ENCODE measurements at regions not wholly inside any gene's neighbourhood (a gene's known extent, or its start where the extent isn't known, plus 50 kb on each side); places are given as distances from the start of the nearest gene placed in this dataset.

DNA sequence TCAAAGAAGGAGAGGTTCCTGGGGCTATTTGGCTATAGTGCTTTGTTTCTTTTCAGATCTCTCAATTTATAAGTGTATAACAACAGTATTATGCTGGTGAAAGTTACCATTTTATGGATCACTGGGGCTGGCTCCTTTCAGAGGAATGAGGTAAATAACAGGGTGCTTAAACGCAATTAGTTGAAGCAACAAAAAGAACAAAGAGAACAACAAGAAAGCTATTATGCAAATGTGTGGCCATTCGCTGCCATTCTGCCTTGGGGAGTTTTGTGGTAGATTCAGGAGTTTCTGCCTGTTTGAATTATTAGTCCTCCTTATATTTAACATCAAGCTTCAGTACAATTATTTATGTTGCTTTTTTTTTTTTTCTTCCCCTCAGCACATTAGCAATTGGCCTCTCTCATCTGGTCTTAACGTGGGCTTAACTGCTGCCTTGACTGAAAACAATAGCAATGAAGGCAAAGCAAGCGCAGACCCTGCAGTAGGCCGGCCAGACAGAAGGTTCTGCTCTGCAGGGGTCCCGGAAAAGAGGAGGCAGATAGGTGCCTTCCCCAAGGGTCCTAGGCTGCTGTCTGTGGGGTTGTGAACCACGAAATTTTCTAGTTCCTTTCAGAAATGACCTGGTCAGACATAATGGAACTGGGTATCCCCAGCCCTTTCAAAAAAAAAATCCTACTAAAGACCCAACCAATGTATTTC, 339.9 kb upstream of the PODXL start:
- no peak for DNase-seq

DNA sequence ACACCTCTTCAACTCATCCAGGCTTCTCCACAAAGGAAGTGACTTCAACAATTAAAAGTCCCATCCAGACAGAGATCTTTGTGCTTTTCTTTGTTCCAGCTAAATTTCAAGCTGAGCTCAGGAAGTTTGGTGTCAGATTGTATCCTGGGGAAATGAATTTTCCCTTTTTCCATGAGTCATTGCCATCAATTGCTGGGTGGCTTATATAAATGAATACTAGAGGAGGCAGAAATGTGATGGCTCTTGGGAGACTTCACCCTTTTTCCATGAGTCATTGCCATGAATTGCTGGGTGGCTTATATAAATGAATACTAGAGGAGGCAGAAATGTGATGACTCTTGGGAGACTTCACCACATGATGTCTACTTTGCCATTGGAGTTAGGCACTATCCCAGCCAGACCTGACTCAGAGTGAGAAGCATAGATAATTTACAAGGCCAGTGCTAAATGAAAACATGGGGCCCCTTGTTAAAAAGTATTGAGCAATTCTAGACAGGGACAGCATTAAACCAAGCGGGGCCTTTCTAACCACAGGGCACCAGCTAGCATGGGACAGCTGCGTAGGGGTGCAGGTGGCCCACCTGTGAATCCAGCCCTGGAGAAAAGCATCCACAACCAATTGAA, 339.2 kb upstream of the PODXL start:
- DNase-seq: no peak

DNA sequence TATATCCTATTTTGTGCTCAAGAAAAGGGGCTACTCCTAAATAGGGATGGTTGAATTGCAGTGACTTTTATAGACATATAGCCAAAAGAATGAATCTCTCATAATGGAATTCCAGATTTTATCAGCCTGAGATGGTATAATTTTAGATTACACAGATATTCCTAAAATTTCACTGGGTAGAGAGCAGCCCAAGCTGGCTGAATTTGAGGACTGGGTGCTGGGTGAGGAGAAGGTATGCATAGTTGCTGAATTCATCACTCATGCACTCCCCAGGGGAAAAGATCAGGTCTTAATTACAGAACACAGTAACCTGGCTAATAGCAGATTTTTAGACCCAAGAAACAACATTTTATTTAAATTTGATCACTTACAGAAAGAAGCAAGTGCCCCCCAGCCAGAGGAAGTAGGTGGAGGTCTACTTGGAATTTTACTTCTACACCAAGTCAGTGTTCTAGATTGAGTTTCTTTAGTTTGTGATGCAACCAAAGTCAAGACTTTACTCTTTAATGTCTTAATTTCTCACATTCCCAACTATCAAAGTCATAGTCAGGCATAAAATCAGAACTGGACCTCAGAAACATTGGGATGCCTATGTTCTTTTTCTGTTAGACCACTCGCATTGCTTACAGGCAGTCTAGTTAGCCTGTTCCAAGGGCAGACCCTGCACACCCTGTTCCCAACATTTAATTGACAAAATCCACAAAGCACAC, 337.4 kb upstream of the PODXL start:
- DNase-seq: no peak

DNA sequence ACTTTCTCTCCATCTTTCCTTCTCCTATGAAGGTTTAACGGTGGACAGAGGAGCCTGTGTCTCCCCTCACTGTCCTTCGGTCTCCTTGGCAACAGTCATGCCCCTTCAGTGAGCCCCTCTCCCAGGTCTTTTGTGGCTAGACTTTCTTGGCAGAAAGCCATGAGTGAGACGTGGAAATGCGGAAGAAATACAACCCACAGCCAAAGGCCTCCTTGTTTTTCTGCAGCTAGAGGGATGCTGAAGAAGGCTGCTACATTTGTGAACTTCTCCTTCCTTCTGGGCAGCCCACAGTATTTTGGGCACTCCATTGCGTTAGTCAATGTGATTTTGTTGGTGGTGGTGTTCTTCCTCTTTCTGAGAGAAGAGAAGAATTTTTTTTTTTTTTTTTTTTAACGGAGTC, 333.7 kb upstream of the PODXL start:
- DNase-seq: no peak

DNA sequence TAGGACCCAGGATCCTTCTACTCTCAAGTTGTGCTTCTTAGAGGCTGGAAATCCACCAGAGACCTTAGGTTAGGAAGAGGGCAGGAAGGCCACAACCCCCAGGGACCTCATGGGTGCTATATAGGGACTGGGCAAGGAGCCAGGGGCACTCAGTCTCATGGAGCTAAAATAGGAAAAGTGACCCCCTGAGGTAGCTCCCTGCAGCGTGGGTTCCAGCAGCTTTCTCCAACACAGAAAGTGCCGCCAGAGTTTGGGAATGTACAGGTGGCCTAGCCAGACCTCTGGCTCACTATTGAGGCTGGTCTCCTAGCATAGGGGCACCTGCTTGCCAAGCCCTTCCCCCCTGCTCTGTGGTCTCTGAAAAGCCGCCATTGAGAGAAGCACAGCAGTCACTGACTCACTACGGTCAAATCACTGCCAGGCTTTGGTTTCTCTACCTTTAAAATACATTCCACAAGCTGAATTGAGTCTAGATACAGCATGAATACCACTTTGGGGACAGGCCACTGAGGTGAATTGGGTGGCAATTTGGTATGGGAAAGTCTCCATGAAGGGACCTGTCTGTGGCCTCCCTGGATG, 333.2 kb upstream of the PODXL start:
- no peak for DNase-seq

DNA sequence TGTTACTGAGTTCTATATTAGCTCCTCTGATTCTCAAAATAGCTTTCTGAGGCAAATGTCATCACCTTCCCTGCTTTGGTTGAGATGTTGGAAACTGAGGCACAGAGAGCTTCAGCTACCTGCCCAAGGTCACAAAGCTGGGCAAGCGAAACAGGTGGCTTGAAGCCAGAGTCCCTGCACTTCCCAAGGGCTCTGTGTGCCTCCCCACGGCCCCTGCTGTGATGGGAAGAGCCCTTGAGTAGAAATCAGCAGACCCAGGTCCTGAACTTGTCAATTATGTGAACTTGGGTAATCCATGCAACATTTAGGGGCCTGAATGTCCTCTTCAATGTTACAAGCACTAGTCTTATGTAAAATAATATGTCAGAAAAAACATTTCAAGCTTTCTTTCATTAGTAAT, 327.3 kb upstream of the PODXL start:
- no peak for DNase-seq

DNA sequence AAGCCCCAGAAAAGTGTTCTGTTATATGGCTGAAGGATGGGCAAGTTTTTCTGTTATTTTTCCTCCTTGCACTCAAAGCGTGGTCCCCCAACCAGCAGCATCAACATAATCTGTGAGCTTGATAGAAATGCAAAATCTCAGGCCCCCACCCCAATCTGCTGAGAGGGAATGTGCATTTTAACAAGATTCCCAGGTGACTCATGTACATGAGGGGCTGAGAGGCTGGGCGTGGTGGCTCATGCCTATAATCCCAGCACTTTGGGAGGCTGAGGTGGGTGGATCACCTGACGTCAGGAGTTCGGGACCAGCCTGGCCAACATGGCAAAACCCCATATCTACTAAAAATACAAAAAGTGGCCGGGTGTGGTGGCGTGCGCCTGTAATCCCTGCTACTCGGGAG, 326.8 kb upstream of the PODXL start:
- no peak for DNase-seq

DNA sequence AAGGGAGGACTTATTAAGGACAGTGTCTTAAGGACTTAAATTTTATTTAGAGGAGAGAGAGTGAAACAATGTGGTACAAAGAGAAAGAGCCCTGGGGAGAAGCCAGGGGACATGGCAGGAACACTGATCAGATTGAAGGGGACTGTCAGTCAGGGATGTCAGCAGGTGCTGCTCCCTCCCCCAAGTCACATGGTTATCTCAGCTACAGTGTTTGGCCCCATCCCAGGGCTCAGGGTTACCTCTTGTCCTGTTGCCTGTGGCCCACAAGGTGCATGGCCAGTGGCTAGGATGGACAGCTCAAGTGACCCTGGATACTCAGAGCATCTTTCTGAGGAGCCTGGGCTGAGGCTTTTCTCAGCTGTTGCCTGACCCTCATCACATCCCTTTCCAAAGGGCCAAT, 325.9 kb upstream of the PODXL start:
- no peak for DNase-seq

DNA sequence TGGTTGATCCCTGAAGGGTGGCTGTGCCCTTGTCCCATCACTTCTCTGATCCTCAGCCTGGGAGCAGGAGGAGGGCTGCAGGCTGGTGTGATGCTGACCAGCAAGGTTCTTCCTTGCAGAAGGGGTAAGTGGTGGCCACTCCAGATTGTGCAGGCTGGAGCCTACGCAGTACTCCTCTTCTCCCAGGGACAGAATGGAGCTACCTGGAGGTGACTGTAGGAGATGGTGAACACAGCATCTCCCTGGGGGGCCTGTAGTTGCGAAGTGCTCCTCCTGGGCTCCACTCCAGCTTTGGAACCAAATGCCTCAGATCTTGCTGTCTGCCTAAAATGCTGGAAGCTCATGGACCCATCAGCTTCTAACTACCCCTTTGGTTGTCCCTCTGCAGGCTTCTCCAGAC, 323.6 kb upstream of the PODXL start:
- DNase-seq: no peak

DNA sequence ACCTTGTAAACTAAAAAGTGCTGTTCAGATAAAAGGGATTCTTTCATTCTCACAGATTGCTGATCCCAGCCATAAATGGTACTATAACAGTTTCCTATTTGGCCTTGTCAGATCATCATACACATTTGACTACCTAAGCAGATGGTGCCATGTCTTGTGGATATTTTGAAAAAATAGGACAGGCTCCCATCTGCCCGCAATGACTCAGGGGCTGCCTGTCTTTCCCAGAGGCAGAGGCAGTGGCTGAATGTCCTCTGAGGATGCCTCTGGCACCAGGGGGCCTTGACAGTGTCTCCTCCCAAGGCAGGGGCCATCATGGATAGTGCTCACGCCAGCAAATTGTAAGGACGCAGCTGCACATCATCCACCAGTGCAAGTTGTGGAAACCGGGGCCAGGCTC, 323.0 kb upstream of the PODXL start:
- DNase-seq: no peak

DNA sequence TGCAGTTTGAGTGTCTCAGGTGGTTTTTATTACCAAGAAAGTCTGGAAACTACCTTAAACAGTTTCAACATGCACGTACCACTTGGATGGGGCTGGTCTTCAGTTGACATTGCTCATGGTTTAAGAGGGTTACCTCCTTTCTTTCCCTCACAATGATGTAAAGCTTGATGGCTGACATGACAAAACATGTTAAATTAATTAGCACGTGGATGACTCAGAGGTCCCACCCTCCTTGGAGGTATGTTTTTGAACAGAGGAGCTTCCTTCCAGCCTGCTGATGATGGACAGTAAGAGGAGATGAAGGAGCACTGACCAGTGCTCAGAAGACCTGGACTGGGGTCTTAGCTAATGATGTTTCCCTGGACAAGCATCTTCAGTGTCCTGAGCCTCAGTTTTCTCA, 322.3 kb upstream of the PODXL start:
- no peak for DNase-seq

DNA sequence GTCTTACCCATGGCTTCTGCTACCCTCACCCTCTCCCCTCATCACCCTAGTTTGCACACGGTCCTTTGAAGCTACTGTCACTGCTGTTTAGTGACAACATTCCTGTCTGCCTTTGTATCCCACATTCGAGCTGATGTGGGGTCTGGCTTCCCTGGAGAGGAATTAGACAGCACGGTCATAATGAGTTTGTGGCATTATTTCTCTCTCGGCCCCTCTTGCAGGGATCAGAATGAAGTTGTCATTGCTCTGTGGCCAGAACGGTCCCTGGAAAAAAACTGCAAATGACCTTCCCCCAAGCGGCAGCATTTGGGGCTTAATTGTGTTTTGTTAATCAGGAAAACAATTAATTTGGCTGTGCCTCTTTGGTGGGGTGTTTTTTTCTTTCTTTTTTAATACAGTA, 317.2 kb upstream of the PODXL start:
- DNase-seq: no peak

DNA sequence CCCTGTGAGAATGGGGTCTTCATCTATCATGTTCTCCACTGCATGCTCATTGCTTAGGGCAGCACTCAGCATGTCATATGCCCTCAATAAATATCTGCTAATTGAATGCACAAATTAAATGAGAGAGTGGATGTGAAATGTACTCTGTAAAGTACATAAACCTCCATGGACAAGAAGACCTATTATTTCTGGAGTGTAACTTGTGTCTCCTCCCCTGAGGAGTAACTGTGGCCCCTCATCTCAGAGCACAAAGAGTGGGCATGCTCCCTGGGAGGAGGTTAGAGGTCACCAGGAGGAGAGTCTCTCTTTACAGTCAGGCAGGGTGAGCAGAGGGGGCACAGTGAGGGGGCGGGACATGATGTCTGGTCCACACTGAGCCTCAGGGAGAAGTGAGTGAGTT, 313.6 kb upstream of the PODXL start:
- DNase-seq: no peak

DNA sequence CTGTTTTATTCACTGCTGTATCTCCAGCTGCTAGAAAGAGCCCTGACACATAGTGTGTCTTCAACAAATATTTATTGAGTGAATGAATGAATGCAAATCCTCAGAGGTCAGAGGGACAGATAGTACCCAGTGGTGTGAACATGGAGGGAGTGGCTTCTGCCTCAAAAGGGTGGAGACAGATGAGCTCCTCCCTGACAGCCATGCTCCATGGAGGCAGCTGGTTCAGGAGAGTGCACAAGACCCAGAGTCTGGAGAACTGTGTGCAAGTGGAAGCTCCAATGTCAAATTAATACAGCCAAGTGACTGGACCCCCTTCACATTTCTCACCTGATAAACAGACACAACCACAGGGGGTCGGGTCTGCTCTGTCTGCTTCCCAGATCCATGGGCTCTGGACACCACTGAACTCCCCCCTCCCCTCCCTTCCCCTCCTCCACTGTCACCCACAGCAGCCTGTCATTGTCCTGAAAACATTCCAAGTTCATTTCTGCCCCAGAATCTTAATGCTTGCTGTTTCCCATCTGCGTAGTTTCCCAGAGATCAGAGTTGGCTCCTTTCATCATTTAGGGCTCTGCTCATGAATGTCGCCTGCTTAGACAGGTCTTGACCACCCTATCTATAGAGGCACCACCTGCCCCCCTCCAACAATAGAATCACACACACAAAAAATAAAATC, 312.9 kb upstream of the PODXL start:
- DNase-seq: no peak

DNA sequence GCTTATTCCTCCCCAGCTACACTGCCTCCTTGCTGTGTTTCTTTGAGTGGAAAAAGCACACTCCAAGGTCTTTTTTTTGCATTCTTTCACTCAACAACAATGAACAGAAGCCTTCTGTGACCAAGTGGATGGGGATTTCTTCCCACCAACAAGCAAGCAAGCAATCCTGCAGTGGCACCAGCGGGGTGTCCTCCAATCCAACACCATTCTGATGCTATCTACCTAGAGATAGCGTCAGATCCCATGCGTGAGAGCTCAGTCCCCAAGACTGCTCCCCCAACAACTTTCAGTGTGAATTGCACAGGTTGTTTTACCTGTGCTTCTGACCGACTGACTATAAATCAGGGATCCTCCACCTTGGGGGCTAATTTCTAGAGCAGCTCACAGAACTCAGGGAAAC, 311.0 kb upstream of the PODXL start:
- no peak for DNase-seq

DNA sequence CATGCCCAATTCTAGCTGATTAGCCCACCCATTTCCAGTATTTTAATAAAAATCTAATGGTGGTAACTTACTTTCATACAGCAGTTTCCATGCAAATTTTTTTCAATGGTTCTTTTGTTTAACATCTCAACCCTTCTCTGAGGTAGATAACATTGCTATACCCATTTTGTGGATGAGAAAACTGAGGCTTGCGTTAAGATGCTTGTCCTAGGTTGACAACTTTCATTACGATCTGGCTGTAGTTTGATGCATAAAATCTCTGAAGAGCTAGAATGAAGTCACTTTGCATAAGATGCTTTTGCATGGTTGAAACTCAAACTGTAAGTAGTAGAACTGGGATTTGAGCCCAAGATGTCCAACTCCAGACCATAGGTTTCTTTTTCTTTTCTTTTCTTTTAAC, 309.5 kb upstream of the PODXL start:
- DNase-seq: no peak

DNA sequence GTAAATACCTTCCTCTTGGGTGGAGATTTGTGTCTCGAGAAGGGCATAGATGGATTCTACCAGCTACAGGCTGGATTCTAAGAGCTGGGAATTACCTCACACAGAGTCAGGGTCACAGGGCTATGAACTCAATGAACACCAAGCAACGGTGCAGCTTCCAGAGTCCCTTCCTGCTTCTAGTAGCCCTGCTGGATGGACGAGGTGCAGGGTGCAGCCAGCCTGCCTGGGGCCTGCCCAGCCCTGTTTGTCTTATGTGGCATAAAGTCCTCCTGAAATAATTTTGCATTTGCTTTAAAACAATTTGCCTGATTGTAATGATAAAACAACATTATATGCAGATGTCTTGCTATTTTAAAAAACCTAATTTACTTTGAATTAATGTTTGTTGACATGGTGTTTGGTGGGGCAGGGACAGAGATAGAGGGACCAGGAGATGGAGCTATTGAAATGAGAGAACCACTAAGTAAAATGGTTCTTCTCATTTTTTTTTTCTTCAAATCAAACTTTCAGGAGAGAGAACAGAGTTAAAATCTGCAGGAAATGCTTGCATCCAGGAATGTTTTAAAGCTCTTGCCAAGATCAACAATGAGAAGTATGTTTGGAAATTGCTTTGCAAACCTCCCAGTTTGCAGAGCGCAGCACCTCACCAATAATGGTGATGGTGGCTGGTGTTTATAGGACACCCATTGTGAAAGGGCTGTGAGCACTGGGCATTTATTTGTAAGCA, 305.4 kb upstream of the PODXL start:
- DNase-seq: no peak

DNA sequence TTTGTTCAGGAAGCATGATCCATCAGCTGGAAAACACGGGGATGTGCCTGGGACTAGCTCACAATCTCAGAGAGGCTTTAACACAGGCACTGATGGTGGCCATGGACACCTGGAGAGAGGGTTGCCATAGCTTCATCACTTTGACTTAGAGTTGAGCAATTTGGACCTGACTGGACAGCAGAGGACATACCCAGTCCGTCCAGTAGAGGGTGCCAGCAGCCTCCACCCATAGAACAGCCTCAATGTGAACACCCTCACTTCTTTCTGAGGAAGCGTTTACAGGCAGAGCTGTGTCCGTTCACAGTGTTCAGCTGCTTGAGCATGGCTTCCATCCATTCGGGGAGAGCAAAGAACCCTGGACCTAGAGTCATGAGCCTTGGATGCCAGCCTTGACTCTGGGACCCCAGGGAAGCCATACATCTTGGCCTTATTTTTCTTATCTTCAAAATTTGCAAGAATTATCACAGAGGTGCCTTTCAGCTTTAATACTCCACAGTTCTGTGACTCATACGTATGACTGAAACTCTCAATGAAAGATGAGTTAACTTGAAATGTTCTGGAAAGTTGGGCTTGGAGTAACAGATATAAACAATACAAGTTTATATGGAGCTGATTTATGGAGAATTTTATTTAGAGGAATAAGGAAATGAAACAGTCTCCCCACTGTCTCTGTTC, 302.9 kb upstream of the PODXL start:
- peak; percentile 28 for DNase-seq

DNA sequence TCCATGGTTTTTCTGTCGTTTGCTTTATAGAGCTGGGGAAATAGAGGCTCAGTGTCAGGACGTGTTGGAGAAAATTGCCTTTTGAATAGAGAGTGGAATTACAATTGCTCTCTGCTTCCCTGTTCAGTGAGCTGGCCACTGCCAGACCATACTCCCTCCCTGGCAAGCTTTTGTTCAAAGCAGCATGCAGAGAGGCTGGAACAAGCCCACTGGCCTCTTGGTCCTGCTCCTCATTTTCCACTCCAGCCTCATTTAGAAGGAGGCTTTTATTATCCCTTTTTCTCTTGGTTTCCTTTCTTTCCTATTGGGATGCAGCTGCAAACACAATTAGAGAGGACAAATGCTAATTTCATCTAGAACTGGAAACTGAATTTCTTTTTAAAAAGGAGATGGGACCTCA, 302.2 kb upstream of the PODXL start:
- no peak for DNase-seq

DNA sequence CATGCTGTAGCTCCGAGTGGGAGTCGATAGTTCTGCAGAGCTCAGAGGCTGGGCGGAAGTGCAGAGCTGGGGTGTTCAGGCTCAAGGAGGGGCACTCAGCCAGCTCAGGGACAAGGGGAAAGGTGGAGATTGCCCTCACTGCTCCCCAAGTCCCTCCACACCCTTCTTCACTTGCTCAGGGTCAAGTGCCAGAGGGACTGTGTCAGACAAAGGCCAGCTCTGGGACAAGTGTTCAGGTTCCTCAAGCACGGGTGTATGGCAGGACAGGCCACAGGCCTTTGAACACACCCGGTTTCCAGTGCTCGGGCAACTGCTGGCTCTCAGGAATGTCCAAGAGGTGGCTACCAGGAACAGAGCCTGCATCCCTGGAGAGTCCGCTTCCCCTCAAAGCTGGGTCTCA, 293.0 kb upstream of the PODXL start:
- DNase-seq: no peak

DNA sequence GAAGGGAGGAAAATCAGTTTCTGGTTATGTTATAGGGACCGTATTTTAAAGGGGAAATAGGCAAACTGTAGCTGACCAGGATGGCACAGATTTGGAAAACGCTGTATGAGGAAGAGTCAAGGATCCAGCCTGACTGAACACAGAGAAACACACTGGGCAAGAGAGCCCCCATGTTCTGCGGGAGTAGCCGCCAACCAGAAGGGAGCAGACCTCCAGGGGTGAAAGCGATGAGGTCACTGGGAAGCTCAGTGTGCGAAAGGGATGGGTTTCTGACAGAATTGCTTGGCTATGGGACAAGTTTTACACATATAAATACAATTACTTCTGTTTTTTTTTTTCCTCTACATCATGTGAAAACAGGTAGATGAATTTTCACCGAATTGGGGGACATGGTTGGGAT, 291.6 kb upstream of the PODXL start:
- DNase-seq: no peak

DNA sequence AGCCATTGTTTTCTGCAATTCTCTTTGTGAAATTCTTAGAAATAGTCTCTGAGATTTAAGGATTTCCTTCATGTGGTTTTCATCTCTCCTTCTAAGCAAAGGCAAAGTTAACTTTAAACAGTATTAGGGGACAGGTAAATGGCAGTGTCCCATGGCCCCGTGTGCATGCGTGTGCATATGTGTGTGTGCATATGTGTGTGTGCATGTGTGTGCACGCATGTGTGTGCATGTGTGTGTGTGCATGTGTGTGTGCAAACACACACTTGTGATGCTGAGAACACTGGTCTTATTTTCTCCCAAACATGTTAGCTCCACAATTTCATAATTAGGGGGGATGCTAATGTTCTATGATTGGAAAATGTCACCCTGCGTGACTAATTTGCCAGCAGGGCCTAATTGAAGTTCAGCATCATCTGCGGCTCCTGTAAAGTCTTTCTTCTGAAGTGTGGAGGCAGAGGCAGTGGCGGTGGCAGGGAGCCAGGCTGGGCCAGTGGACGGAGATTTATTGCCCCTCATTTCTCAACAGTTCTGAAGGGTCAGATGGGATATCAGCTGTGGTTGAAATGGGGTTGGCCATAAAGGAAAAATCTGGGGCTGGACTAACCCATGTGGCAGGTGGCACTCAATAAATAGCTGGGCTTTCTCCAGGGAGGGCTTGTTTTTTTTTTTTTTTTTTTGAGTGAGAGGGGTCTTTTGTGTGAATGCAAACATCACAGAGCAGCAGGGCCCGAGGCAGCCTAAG, 289.3 kb upstream of the PODXL start:
- no peak for DNase-seq

All from activated CD8-positive, alpha-beta memory T cell treated with anti-CD3 and anti-CD28 coated beads, Interleukin-2, amount 50 U/mL, for 4 hours (primary cell).